Mammary epithelial cell (primary cell): ENCODE measurements at regions not wholly inside any gene's neighbourhood (a gene's known extent, or its start where the extent isn't known, plus 50 kb on each side); places are given as distances from the start of the nearest gene placed in this dataset.

Experiments
- CTCF ChIP-seq, 2 donors: IDR thresholded peaks in 1 of 2; conservative IDR thresholded peaks in 1 of 2; 2 replicates each; pipeline ENCODE4 v1.5.1; 2011 to 2012; ENCODE audit warnings: inconsistent platforms in 2 of 2, low read length in 2 of 2, mild to moderate bottlenecking in 2 of 2, control low read depth in 1 of 2, low read depth in 1 of 2; ENCODE audit not compliant: insufficient read depth in 1 of 2; ENCODE audit errors: extremely low read depth in 1 of 2
- EZH2 ChIP-seq: IDR thresholded peaks from 2 replicates; pipeline ENCODE4 v1.6.1; 2012; ENCODE audit warnings: low read length, inconsistent platforms, borderline replicate concordance

GRCh38 chr1:218848009-218848408 is 325.7 kb upstream of the LYPLAL1 start:
- TF ChIP-seq CTCF (conservative IDR thresholded peaks at IDR 0.05 in 1 of 2, IDR thresholded peaks at IDR 0.05 in 1 of 2; ENCODE audit: extremely low read depth in 1 of 2, insufficient read depth in 1 of 2, low read depth in 1 of 2, low read length in 2 of 2) (no peak), EZH2 (no peak)
